HUES48 (cell line): ENCODE measurements at regions not wholly inside any gene's neighbourhood (a gene's known extent, or its start where the extent isn't known, plus 50 kb on each side); places are given as distances from the start of the nearest gene placed in this dataset.

Experiments used
- H3K27ac ChIP-seq: one replicate; pipeline ENCODE4 v1.7.0; 2013; ENCODE audit warnings: low read depth, low read length, inconsistent platforms
- H3K27me3 ChIP-seq: 2 replicates; pipeline ENCODE4 v1.6.1; 2013; ENCODE audit warnings: mild to moderate bottlenecking, low read length; ENCODE audit not compliant: control insufficient read depth, insufficient read depth
- H3K36me3 ChIP-seq: 2 replicates; pipeline ENCODE4 v1.6.1; 2013; ENCODE audit warnings: low read length; ENCODE audit not compliant: control insufficient read depth, insufficient read depth
- H3K4me1 ChIP-seq: 2 replicates; pipeline ENCODE4 v1.6.1; 2013; ENCODE audit warnings: mild to moderate bottlenecking, low read length; ENCODE audit not compliant: control insufficient read depth, insufficient read depth
- H3K4me3 ChIP-seq: 2 replicates; pipeline ENCODE4 v1.5.1; 2013; ENCODE audit warnings: mild to moderate bottlenecking, low read depth, low read length
- H3K9ac ChIP-seq: 2 replicates; pipeline ENCODE4 v1.6.1; 2013; ENCODE audit warnings: mild to moderate bottlenecking, low read depth, low read length, moderate library complexity
- H3K9me3 ChIP-seq: 2 replicates; pipeline ENCODE4 v1.6.1; 2013; ENCODE audit warnings: low read length; ENCODE audit not compliant: control insufficient read depth, insufficient read depth

DNA sequence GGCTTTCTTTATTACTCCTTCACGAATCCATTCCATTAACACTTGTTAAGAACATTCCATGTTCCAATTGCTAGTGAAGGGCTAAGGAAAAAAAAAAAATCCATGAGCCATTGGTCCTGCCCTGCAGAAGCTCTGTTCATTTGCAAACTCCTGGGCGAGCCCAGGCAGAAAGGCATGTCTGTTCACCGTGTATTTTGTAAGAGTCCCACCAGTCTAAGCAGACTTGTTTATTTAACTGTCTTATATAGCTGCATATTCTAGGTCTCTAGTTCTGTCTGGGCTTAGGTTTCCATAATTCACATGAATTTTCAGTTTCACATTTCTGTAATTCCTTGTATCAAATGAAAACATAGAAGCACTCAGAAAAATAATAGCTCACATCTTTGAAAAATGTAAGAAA, 97.4 kb upstream of the POU2AF2 start:
- Histone ChIP-seq H3K4me1 (no peaks in the 10 kb centered on the region), H3K27ac (no peak overlapping the region), H3K4me3 (no peak overlapping the region), H3K36me3 (no peaks in the 10 kb centered on the region), H3K9ac (no peak overlapping the region), H3K9me3 (no peaks in the 10 kb centered on the region), H3K27me3 (no peaks in the 10 kb centered on the region)

DNA sequence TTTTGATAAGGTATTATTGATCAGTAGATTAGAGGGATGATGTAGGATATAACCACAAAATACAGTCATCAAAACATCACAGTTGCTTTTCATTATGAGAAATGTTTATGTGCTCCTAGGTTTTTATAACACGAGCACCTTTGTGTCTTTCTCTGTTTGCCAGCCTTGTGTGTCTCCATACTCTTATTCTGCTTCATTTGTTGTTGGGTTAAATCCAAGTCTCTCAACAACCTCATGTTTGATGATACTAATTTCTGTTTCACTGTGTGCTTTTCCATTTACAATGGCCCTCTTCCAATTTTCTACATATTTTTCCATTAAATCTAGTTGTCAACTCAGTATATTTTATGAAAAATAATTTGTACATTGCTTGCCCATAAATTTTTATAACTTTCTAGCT, 107.7 kb upstream of the POU2AF2 start:
- Histone ChIP-seq H3K27me3 (no peaks in the 10 kb centered on the region), H3K4me3 (no peak overlapping the region), H3K9me3 (no peaks in the 10 kb centered on the region), H3K36me3 (no peaks in the 10 kb centered on the region), H3K27ac (no peak overlapping the region), H3K4me1 (no peaks in the 10 kb centered on the region), H3K9ac (no peak overlapping the region)

DNA sequence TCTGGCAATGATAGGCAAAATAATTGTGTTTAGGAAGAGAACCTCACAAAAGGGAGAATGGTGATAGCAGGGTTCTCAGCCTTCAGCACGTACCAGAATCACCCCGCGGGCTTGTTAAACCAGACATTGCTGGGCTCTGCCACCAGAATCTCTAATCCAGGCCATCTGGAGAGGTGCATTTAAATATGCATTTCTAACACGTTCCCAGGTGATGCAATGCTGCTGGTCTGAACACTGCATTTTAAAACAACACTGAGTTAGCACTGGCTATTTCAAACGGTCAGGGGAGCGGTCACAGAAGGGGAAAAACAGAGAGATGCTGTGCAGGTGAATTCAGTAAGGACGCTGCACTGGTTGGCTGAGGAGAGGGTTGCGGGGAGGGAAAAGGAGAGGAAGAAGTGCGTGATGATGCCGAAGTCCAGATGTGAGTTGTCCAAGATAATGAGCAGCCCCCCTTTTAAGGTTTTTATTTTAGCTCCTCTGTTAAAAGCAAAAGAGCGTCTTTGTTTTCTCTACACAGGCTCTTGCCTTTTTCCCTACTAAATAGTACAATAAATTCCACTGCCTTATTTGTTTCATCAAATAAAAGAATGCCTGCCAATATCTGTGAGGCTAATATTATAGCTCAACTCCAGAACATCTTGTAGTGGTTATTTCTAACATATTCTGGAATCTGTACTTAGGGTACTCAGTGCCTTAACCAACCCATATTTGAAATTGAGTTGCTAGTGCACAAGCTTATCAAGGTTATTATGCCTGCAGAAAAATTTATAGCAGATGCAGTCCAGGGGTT, 109.6 kb upstream of the POU2AF2 start:
- H3K27ac ChIP-seq, result no peak overlapping the region
- no peak overlapping the region for H3K9ac ChIP-seq
- no peak overlapping the region for H3K4me3 ChIP-seq
- no peaks in the 10 kb centered on the region for H3K36me3 ChIP-seq
- H3K27me3 ChIP-seq, result no peaks in the 10 kb centered on the region
- no peaks in the 10 kb centered on the region for H3K4me1 ChIP-seq
- no peaks in the 10 kb centered on the region for H3K9me3 ChIP-seq

GRCh38 chr11:111135101-111135500, 110.4 kb upstream of the POU2AF2 start:
- Histone ChIP-seq H3K36me3 (no peaks in the 10 kb centered on the region), H3K27me3 (no peaks in the 10 kb centered on the region), H3K9me3 (no peaks in the 10 kb centered on the region), H3K27ac (no peak overlapping the region), H3K4me3 (no peak overlapping the region), H3K9ac (no peak overlapping the region), H3K4me1 (no peaks in the 10 kb centered on the region)

GRCh38 chr11:111128076-111128870, 117.3 kb upstream of the POU2AF2 start:
- no peak overlapping the region for H3K27ac ChIP-seq
- H3K27me3 ChIP-seq, result no peaks in the 10 kb centered on the region
- H3K36me3 ChIP-seq, result no peaks in the 10 kb centered on the region
- no peak overlapping the region for H3K9ac ChIP-seq
- no peaks in the 10 kb centered on the region for H3K9me3 ChIP-seq
- H3K4me3 ChIP-seq, result no peak overlapping the region
- no peaks in the 10 kb centered on the region for H3K4me1 ChIP-seq

DNA sequence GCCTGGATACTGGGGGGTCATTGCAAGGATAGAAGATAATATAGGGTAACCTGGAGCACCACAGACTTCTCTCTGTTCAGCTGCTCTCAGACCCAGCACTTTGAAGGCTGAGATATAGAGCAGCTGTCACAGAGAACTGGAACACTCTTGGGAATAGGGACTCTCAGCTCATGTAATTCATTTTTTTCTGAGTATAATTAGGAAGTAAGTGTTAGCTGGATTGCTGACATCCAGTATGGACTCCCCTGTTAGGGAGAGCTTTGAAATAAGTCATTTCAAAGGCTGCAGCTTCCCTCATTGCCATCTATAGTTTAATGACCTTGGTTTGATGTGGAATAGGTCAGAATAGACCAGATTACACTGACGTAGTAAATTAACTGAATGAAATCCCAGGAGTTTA, 120.8 kb upstream of the POU2AF2 start:
- H3K27ac ChIP-seq, result no peak overlapping the region
- no peaks in the 10 kb centered on the region for H3K27me3 ChIP-seq

GRCh38 chr11:111123463-111124398, 121.8 kb upstream of the POU2AF2 start:
- Histone ChIP-seq H3K36me3 (no peaks in the 10 kb centered on the region), H3K4me3 (no peak overlapping the region), H3K4me1 (no peaks in the 10 kb centered on the region), H3K9ac (no peak overlapping the region), H3K27me3 (no peaks in the 10 kb centered on the region), H3K9me3 (no peaks in the 10 kb centered on the region), H3K27ac (no peak overlapping the region)

More for the DNA sequence above, 120.8 kb upstream of the POU2AF2 start:
- Histone ChIP-seq H3K36me3 (no peaks in the 10 kb centered on the region), H3K4me3 (no peak overlapping the region), H3K9ac (no peak overlapping the region), H3K9me3 (no peaks in the 10 kb centered on the region), H3K4me1 (no peaks in the 10 kb centered on the region)

DNA sequence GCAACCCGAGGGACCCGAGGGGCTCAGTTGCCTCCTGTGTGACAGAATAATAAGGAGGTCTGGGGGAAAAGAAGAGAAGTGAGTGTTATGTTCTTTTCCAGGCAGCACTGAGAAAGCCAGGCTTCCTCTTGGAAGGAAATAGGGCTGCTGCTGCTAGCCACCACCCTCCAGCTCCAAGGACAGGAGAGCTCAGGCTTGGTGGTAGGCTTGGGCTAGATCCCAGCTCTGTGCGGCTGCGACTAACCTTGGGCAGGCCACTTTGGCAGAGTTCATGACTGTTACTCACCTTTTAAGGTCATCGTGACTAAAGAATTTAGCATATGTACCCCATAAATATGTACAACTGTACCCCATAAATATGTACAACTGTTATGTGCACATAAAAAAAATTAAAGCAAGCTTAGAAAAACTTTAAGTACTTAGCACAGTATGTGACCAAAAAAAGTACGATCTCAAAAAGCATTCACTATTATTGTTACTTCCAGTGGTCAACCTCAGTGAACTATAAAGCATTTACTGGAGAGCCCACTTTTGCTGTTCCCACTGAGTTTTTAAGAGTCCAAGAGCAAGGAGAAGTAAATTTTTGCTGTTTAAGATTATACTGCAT, 124.7 kb upstream of the POU2AF2 start:
- no peak overlapping the region for H3K4me3 ChIP-seq
- no peak overlapping the region for H3K9ac ChIP-seq
- no peaks in the 10 kb centered on the region for H3K27me3 ChIP-seq
- H3K27ac ChIP-seq, result no peak overlapping the region
- no peaks in the 10 kb centered on the region for H3K36me3 ChIP-seq
- no peaks in the 10 kb centered on the region for H3K4me1 ChIP-seq
- no peaks in the 10 kb centered on the region for H3K9me3 ChIP-seq

- Histone ChIP-seq H3K36me3 (no peaks in the 10 kb centered on the region), H3K27ac (no peak overlapping the region), H3K27me3 (no peaks in the 10 kb centered on the region), H3K4me3 (no peak overlapping the region), H3K4me1 (no peaks in the 10 kb centered on the region), H3K9ac (no peak overlapping the region), H3K9me3 (no peaks in the 10 kb centered on the region)
These were observed 125.4 kb upstream of the POU2AF2 start for GRCh38 chr11:111120161-111120560.

DNA sequence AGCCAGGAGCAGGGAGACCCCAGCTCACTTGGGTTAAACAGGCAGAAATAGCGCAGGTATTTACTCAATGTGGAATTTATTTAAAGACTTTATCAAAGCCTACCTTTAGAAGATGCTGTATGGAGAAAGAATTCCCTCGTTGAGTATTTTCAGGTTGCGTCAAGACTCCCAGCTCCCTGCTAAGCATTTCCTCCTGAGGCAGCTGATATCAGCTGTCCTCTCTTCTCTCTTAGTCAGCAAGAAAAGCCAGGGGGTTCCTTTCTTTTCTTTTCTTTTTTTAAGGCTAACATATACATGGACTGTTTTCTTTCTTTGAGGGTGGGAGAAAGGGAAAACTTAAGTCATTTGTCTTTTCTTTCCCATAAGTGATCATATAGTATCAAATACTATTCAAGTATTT, 125.8 kb upstream of the POU2AF2 start:
- Histone ChIP-seq H3K9ac (no peak overlapping the region), H3K36me3 (no peaks in the 10 kb centered on the region), H3K4me1 (no peaks in the 10 kb centered on the region), H3K27ac (no peak overlapping the region), H3K9me3 (no peaks in the 10 kb centered on the region), H3K4me3 (no peak overlapping the region), H3K27me3 (no peaks in the 10 kb centered on the region)
